ENCODE measurements at regions not wholly inside any gene's neighbourhood (a gene's known extent, or its start where the extent isn't known, plus 50 kb on each side); places are given as distances from the start of the nearest gene placed in this dataset.

- H3K4me3 ChIP-seq, result no peak overlapping the region
- TF ChIP-seq POLR2A (IDR thresholded peaks at IDR 0.05), result no peak
- no peak for TF ChIP-seq POLR2AphosphoS5 (IDR thresholded peaks at IDR 0.05)
- no peak for TF ChIP-seq CTCF (IDR thresholded peaks at IDR 0.05)
- H3K27ac ChIP-seq, result no peak overlapping the region
- H3K4me1 ChIP-seq (replicated peaks), result no peaks in the 10 kb centered on the region
- WGBS, result 99% methylated on average over 8 of the region's 8 CpGs
- no peaks in the 10 kb centered on the region for H3K9me3 ChIP-seq
- no peaks in the 10 kb centered on the region for H3K27me3 ChIP-seq (replicated peaks; ENCODE audit: insufficient read depth)
- intact Hi-C loops (cut with DNase I), result no loop called here
- H3K36me3 ChIP-seq, result no peaks in the 10 kb centered on the region
- no peak for DNase-seq (ENCODE audit: low spot score)
Observed at GRCh38 chr4:157575339-157575738, 354.8 kb downstream of the GRIA2 start.

- intact Hi-C loops (cut with DNase I), result no loop called here
- no peak for DNase-seq (ENCODE audit: low spot score)
- 94% methylated on average over 7 of the region's 7 CpGs for WGBS
- Histone ChIP-seq H3K27me3 (replicated peaks; ENCODE audit: insufficient read depth) (no peaks in the 10 kb centered on the region), H3K36me3 (no peaks in the 10 kb centered on the region), H3K27ac (no peak overlapping the region), H3K9me3 (no peaks in the 10 kb centered on the region), H3K4me1 (replicated peaks) (no peaks in the 10 kb centered on the region), H3K4me3 (no peak overlapping the region)
- TF ChIP-seq CTCF (IDR thresholded peaks at IDR 0.05), result no peak
- TF ChIP-seq POLR2A (IDR thresholded peaks at IDR 0.05), result no peak
- no peak for TF ChIP-seq POLR2AphosphoS5 (IDR thresholded peaks at IDR 0.05)
Observed at GRCh38 chr4:157574606-157575005, 354.1 kb downstream of the GRIA2 start.

- TF ChIP-seq POLR2AphosphoS5 (IDR thresholded peaks at IDR 0.05), result no peak
- TF ChIP-seq POLR2A (IDR thresholded peaks at IDR 0.05), result no peak
- TF ChIP-seq CTCF (IDR thresholded peaks at IDR 0.05), result no peak
- no peak for DNase-seq (ENCODE audit: low spot score)
- 45% methylated on average over 3 of the region's 3 CpGs for WGBS
- no peak overlapping the region for H3K27ac ChIP-seq
- H3K9me3 ChIP-seq, result no peaks in the 10 kb centered on the region
- no peak overlapping the region for H3K4me3 ChIP-seq
- H3K36me3 ChIP-seq, result no peaks in the 10 kb centered on the region
- H3K27me3 ChIP-seq (replicated peaks; ENCODE audit: insufficient read depth), result no peaks in the 10 kb centered on the region
- no peaks in the 10 kb centered on the region for H3K4me1 ChIP-seq (replicated peaks)
- intact Hi-C loops (cut with DNase I), result no loop called here
Observed at GRCh38 chr4:157572951-157573350, 352.4 kb downstream of the GRIA2 start.

GRCh38 chr4:157572284-157572683 lies 351.8 kb downstream of the GRIA2 start:
- Histone ChIP-seq H3K36me3 (no peaks in the 10 kb centered on the region), H3K4me1 (replicated peaks) (no peaks in the 10 kb centered on the region), H3K27ac (no peak overlapping the region), H3K27me3 (replicated peaks; ENCODE audit: insufficient read depth) (no peaks in the 10 kb centered on the region), H3K9me3 (no peaks in the 10 kb centered on the region), H3K4me3 (no peak overlapping the region)
- WGBS, result 81% methylated on average over 2 of the region's 2 CpGs
- intact Hi-C loops (cut with DNase I), result no loop called here
- no peak for DNase-seq (ENCODE audit: low spot score)
- TF ChIP-seq POLR2A (IDR thresholded peaks at IDR 0.05) (no peak), POLR2AphosphoS5 (IDR thresholded peaks at IDR 0.05) (no peak), CTCF (IDR thresholded peaks at IDR 0.05) (no peak)

GRCh38 chr4:157564771-157565170 lies 344.2 kb downstream of the GRIA2 start:
- Histone ChIP-seq H3K9me3 (no peaks in the 10 kb centered on the region), H3K27me3 (replicated peaks; ENCODE audit: insufficient read depth) (no peaks in the 10 kb centered on the region), H3K36me3 (no peaks in the 10 kb centered on the region), H3K4me3 (no peak overlapping the region), H3K4me1 (replicated peaks) (no peaks in the 10 kb centered on the region), H3K27ac (no peak overlapping the region)
- intact Hi-C loops (cut with DNase I), result no loop called here
- WGBS, result 33% methylated on average over 2 of the region's 2 CpGs
- TF ChIP-seq POLR2A (IDR thresholded peaks at IDR 0.05), result no peak
- no peak for TF ChIP-seq POLR2AphosphoS5 (IDR thresholded peaks at IDR 0.05)
- peak; percentile 11 for DNase-seq (ENCODE audit: low spot score)

All from prostate gland (tissue), 2 donors.